Activated T-helper 17 cell treated with anti-CD3 and anti-CD28 coated beads, Interleukin-2, amount 50 U/mL, for 72 hours (primary cell): ENCODE measurements at regions not wholly inside any gene's neighbourhood (a gene's known extent, or its start where the extent isn't known, plus 50 kb on each side); places are given as distances from the start of the nearest gene placed in this dataset.
"Not testable (repeated sequence)": the region's sequence is repeated elsewhere in the genome, so short reads cannot be mapped to it uniquely, and the experiment has no call there.

Source experiments
- ATAC-seq: fragments of 150-1000 bp; cut with Tn5 transposase; replicated peaks from 2 replicates; pipeline ENCODE4 v1.10.0; 2021; ENCODE audit warnings: mild to moderate bottlenecking, moderate library complexity
- H3K27ac Mint-ChIP-seq: one replicate; pipeline ENCODE4 v1.8.0; 2022; ENCODE audit warnings: mixed read lengths
- H3K27me3 Mint-ChIP-seq: one replicate; pipeline ENCODE4 v1.8.0; 2022; ENCODE audit warnings: mixed read lengths
- H3K36me3 Mint-ChIP-seq: one replicate; pipeline ENCODE4 v1.8.0; 2022; ENCODE audit warnings: low read depth, mild to moderate bottlenecking, mixed read lengths
- H3K4me1 Mint-ChIP-seq: one replicate; pipeline ENCODE4 v1.8.0; 2022; ENCODE audit warnings: mixed read lengths
- H3K4me3 Mint-ChIP-seq: one replicate; pipeline ENCODE4 v1.8.0; 2022; ENCODE audit warnings: mild to moderate bottlenecking, mixed read lengths
- H3K9me3 Mint-ChIP-seq: one replicate; pipeline ENCODE4 v1.8.0; 2022; ENCODE audit warnings: mixed read lengths

GRCh38 chrX:13397878-13398818 is 78.3 kb upstream of the ATXN3L start:
- H3K27ac Mint-ChIP-seq = peak overlapping the region; percentile 59
- no peaks in the 10 kb centered on the region for H3K36me3 Mint-ChIP-seq
- peak; percentile 98 for ATAC-seq
- no peak overlapping the region for H3K4me3 Mint-ChIP-seq
- H3K27me3 Mint-ChIP-seq = no peaks in the 10 kb centered on the region
- no peaks in the 10 kb centered on the region for H3K4me1 Mint-ChIP-seq
- H3K9me3 Mint-ChIP-seq = peaks cover 3% of the 10 kb centered on the region

DNA sequence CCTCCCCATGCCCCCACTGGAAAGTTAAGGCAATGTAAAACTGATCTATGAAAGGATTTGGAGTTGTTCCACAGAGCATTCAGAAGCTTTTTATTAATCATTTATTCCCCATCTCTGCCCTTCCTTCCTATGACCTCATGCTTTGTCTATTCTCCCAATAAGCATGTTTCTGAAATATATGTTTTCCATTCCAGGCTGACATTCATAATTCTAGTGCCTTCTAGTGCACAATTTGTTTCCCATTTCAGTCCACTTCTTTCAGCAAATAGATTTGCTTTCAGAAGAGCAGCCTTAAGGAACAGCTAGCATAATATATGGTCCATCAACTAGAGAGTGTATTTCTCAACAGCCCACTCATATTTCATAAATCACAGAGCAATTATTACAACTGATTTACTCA is 77.1 kb upstream of the ATXN3L start:
- no peaks in the 10 kb centered on the region for H3K4me1 Mint-ChIP-seq
- no peaks in the 10 kb centered on the region for H3K27me3 Mint-ChIP-seq
- H3K36me3 Mint-ChIP-seq = no peaks in the 10 kb centered on the region
- no peak overlapping the region for H3K27ac Mint-ChIP-seq
- H3K4me3 Mint-ChIP-seq = no peak overlapping the region
- peaks cover 3% of the 10 kb centered on the region for H3K9me3 Mint-ChIP-seq
- ATAC-seq = no peak

DNA sequence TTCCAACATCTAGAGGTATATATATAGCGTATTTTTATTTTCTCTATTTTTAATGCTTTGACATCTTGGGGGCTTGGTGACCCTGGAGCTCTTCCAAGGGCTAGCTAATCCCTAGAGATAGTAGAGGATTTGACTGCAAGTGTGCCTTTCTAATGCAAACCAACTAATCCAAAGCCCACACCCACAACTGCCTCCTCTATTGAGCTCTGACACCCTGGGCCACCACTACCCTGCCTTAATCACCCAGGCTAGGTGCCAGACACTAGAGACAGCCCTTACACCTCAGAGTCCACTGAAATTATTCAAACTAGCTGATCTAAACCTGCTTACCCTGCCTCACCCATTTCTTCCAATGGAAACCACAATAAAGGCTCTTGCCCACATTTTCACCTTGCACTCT is 69.6 kb upstream of the ATXN3L start:
- H3K27ac Mint-ChIP-seq = no peak overlapping the region
- no peaks in the 10 kb centered on the region for H3K27me3 Mint-ChIP-seq
- no peak for ATAC-seq
- no peak overlapping the region for H3K4me3 Mint-ChIP-seq
- no peaks in the 10 kb centered on the region for H3K4me1 Mint-ChIP-seq
- H3K36me3 Mint-ChIP-seq = no peaks in the 10 kb centered on the region
- H3K9me3 Mint-ChIP-seq = no peaks in the 10 kb centered on the region

DNA sequence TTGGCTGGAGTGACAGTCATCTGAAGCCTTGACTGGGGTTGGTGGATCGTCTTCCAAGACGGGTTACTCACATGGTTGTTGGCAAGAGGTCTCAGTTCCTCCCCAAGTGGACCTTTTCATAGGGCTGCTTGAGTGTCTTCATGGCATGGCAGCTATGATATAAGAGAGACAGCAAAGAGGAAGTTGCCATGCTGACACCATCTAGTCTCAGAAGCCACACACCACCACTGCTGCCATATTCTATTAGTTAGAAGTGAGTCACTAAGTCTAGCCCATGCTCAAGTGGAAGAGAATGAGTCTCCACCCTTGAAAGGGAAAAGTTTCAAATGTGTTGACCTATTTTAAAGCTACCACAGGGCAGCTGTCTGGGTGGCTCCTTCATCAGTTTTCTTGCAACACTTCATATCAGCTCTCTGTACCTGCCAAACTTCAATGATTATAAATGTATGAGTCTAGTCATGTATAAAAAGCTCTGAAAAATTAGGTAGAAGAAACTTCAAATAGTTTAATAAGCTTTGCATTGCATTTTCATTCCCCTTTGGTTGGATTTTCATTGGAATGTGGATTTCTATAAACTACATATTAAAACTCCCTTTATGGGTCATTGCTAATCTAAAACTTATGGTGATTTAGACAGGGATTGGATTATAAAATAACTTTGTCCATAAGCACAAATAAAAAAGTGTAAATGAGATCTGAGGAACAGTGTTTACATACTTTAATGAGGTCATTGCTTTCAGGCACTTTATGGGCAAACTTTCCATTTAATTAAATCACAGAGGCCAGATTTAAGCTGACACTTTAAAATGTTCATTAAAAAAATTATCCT is 68.0 kb upstream of the ATXN3L start:
- no peaks in the 10 kb centered on the region for H3K36me3 Mint-ChIP-seq
- no peaks in the 10 kb centered on the region for H3K4me1 Mint-ChIP-seq
- no peaks in the 10 kb centered on the region for H3K9me3 Mint-ChIP-seq
- H3K27ac Mint-ChIP-seq = peak overlapping the region; percentile 54
- ATAC-seq = peak; percentile 99
- peak overlapping the region; percentile 37 for H3K4me3 Mint-ChIP-seq
- H3K27me3 Mint-ChIP-seq = no peaks in the 10 kb centered on the region

DNA sequence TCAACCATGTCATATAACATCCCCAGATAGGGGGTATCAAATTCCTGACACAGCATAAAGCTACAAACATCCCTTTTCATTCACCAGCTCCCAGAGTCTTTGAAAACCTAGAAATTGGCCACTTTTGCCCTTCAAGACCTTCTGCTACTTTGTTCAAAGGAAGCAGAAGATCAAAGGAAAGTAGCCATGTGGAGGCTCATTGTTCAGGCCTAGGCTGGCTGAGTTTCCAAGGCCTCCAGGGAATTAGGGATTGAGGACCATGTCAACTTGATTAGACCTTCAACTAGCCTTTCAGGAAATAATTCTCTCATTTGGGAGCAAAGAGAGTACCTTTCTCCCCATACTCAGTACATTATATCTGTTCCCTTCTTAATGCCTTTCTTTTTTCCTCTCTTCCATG is 66.8 kb upstream of the ATXN3L start:
- no peaks in the 10 kb centered on the region for H3K9me3 Mint-ChIP-seq
- no peak overlapping the region for H3K4me3 Mint-ChIP-seq
- H3K27me3 Mint-ChIP-seq = no peaks in the 10 kb centered on the region
- ATAC-seq = no peak
- no peaks in the 10 kb centered on the region for H3K4me1 Mint-ChIP-seq
- H3K27ac Mint-ChIP-seq = no peak overlapping the region
- H3K36me3 Mint-ChIP-seq = no peaks in the 10 kb centered on the region

DNA sequence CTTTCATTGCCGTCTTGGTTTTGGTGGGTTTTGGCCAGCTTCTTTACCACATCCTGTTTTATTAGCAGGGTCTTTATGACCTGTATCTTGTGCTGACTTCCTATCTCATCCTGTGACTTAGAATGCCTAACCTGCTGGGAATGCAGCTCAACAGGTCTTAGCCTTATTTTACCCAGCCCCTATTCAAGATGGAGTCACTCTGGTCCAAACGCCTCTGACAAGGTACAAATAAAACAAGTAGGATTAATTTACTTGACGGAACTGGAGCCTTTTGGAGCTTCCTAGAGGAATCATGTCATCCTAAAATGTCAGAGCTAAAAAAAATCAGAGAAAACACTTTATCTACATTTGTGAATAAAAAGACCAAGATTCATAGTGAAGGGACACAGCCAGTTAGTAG is 66.2 kb upstream of the ATXN3L start:
- Mint-ChIP-seq H3K27me3 (no peaks in the 10 kb centered on the region), H3K9me3 (no peaks in the 10 kb centered on the region), H3K4me1 (no peaks in the 10 kb centered on the region)

GRCh38 chrX:13383907-13384306 is 64.1 kb upstream of the ATXN3L start:
- no peak overlapping the region for H3K27ac Mint-ChIP-seq
- no peaks in the 10 kb centered on the region for H3K9me3 Mint-ChIP-seq
- H3K4me3 Mint-ChIP-seq = no peak overlapping the region
- peaks cover 5% of the 10 kb centered on the region for H3K4me1 Mint-ChIP-seq
- H3K27me3 Mint-ChIP-seq = no peaks in the 10 kb centered on the region
- ATAC-seq = no peak
- no peaks in the 10 kb centered on the region for H3K36me3 Mint-ChIP-seq

More for the DNA sequence above, 66.2 kb upstream of the ATXN3L start:
- Mint-ChIP-seq H3K4me3 (no peak overlapping the region), H3K36me3 (no peaks in the 10 kb centered on the region), H3K27ac (no peak overlapping the region)
- no peak for ATAC-seq

DNA sequence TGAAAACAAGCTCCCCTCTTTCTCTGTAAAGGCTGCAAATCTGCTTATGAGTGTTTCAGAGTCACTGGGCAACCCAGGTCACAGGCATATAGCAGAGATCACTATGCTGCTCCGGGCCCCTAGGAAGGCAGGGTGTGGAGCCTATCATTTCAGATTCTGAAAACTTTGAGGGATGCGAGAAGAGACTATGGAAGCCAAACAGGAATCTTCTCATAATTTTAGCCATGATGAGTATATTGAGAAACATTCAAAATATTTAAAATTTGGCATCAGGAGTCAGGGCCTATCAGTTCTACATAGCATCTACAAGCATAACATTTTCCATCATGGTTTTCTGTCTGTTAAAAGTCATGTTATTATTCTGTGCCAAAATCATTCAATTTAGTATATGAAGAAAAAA is 61.7 kb upstream of the ATXN3L start:
- no peaks in the 10 kb centered on the region for H3K9me3 Mint-ChIP-seq
- no peak for ATAC-seq
- H3K4me3 Mint-ChIP-seq = no peak overlapping the region
- peaks cover 11% of the 10 kb centered on the region for H3K4me1 Mint-ChIP-seq
- H3K27me3 Mint-ChIP-seq = no peaks in the 10 kb centered on the region
- no peak overlapping the region for H3K27ac Mint-ChIP-seq
- H3K36me3 Mint-ChIP-seq = no peaks in the 10 kb centered on the region

GRCh38 chrX:13380211-13380610 is 60.4 kb upstream of the ATXN3L start:
- ATAC-seq = peak; percentile 88
- peak overlapping the region; percentile 66 for H3K4me3 Mint-ChIP-seq
- H3K27ac Mint-ChIP-seq = peak overlapping the region; percentile 91
- no peaks in the 10 kb centered on the region for H3K9me3 Mint-ChIP-seq
- H3K27me3 Mint-ChIP-seq = no peaks in the 10 kb centered on the region
- no peaks in the 10 kb centered on the region for H3K36me3 Mint-ChIP-seq
- peaks cover 11% of the 10 kb centered on the region for H3K4me1 Mint-ChIP-seq

GRCh38 chrX:13378562-13379518 is 59.0 kb upstream of the ATXN3L start:
- H3K27ac Mint-ChIP-seq, H3K4me3 Mint-ChIP-seq, ATAC-seq, H3K27me3 Mint-ChIP-seq, H3K9me3 Mint-ChIP-seq, H3K36me3 Mint-ChIP-seq: not testable (repeated sequence)
- peaks cover 11% of the 10 kb centered on the region for H3K4me1 Mint-ChIP-seq

DNA sequence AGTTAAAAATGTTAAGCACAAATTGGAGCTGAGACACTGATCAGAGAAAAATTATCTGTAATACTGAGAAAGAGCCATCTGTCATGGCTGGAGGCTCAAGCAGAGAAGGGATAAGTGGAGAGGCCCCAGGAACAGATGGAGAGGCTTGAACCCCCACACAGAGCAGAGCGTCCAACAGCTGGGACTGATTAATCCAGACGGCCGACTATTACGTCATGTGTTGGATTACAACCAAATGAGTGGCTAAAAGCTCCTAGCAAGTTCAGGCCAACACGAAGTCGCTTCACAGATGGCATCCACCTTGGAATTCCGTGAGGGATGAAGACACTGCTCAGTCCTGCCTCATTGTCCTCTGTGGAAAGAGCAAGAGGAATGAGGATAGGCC is 57.7 kb upstream of the ATXN3L start:
- Mint-ChIP-seq H3K27me3 (no peaks in the 10 kb centered on the region), H3K4me1 (peaks cover 11% of the 10 kb centered on the region), H3K4me3 (peak overlapping the region; percentile 15), H3K27ac (peak overlapping the region; percentile 73), H3K9me3 (no peaks in the 10 kb centered on the region), H3K36me3 (no peaks in the 10 kb centered on the region)
- ATAC-seq = no peak

DNA sequence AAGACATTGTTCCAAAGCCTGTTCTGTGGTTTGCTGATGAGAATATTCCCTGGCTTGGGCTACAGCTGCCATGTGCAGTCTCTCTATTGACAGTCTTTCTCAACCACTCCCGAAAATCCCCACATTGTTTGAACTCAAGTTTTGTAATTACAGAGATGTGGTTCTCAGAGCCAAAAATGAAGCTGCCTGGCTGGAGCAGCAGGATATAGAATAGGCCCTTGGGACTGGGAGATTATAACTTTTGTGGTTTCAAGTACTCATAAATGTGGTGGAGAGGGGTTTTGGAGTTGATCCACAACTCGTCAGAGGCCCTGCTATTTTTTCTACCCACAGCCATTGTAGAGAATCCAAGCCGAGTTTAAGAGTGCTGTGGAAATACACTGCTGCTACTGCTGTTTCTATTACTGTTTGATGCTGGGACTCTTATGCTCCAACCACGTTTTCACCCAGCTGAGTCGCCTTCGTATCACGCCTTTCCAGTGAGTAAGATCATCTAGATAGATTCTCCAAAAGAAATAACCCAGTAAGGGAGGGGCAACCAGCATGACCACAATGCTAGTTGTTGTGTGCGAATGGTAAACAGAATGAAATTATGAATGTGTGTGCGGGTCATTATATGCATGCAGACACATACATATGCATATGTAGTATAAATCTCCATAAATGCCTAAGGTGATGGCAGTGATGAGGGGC is 57.1 kb upstream of the ATXN3L start:
- Mint-ChIP-seq H3K9me3 (no peaks in the 10 kb centered on the region), H3K27ac (peak overlapping the region; percentile 73), H3K27me3 (no peaks in the 10 kb centered on the region), H3K36me3 (no peaks in the 10 kb centered on the region), H3K4me1 (peaks cover 11% of the 10 kb centered on the region), H3K4me3 (peak overlapping the region; percentile 15)
- ATAC-seq = peak; percentile 61

DNA sequence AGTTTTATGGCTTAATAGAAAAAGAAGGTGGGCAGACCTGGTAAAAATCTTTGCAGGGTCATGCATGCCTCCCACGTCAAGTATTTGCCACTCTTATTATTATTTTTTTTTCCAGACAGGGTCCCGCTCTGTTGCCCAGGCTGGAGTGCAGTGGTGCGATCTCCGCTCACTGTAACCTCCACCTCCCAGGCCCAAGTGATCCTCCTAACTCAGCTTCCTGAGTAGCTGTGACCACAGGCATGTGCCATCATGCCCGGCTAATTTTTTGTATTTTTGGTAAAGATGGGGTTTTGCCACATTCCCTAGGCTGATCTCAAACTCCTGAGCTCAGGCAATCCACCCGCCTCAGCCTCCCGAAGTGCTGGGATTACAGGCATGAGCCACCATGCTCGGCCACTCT is 55.7 kb upstream of the ATXN3L start:
- H3K36me3 Mint-ChIP-seq, H3K27ac Mint-ChIP-seq, H3K27me3 Mint-ChIP-seq, H3K9me3 Mint-ChIP-seq, ATAC-seq, H3K4me3 Mint-ChIP-seq: not testable (repeated sequence)
- peaks cover 10% of the 10 kb centered on the region for H3K4me1 Mint-ChIP-seq

DNA sequence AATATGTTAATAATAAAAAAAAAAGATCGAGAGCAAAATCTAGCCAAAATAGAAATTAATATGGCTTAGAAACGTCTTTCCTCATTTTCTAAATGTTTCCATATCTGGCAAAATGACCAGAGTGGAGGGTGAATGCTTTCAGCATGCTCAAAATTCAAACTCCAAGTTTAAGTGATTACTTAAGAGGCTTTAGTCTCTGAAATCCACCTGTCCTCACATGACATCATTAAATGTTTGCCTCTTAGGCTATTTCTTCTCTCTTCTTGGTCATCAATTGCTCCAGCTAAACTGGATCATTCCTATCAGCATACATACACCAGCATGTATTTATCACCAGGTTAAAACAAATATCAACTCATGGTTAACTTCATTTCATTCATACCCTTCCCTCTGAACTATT is 54.5 kb upstream of the ATXN3L start:
- Mint-ChIP-seq H3K36me3 (no peaks in the 10 kb centered on the region), H3K4me3 (no peak overlapping the region), H3K27ac (no peak overlapping the region), H3K27me3 (no peaks in the 10 kb centered on the region), H3K4me1 (peaks cover 6% of the 10 kb centered on the region), H3K9me3 (no peaks in the 10 kb centered on the region)
- no peak for ATAC-seq
